Uterus (tissue), 3 donors: ENCODE measurements at regions not wholly inside any gene's neighbourhood (a gene's known extent, or its start where the extent isn't known, plus 50 kb on each side); places are given as distances from the start of the nearest gene placed in this dataset.

ENCODE experiments used
- DNase-seq, 2 donors: peaks; one replicate each; pipeline ENCODE4 v3.0.0-alpha.2; 2019 to 2020
- H3K27ac ChIP-seq, 2 donors: fragments of 200-600 bp; sonication (generic); 1 replicate in 1 of 2; 2 replicates in 1 of 2; pipeline ENCODE4 v1.5.1; 2016 to 2018
- H3K27me3 ChIP-seq, 2 donors: fragments of 200-600 bp; sonication (generic); one replicate each; pipeline ENCODE4 v1.5.1; 2018 to 2019; ENCODE audit warnings: control low read depth in 1 of 2
- H3K36me3 ChIP-seq, 2 donors: fragments of 200-600 bp; sonication (generic); one replicate each; pipeline ENCODE4 v1.5.1; 2019; ENCODE audit warnings: control low read depth in 1 of 2
- H3K4me1 ChIP-seq, 2 donors: fragments of 200-600 bp; sonication (generic); one replicate each; pipeline ENCODE4 v1.5.1; 2018 to 2019; ENCODE audit warnings: control low read depth in 1 of 2
- H3K4me3 ChIP-seq, 2 donors: fragments of 200-600 bp; sonication (generic); 1 replicate in 1 of 2; 2 replicates in 1 of 2; pipeline ENCODE4 v1.5.1; 2018 to 2019; ENCODE audit warnings: mild to moderate bottlenecking in 1 of 2
- H3K9me3 ChIP-seq, 2 donors: fragments of 200-600 bp; sonication (generic); one replicate each; pipeline ENCODE4 v1.5.1; 2019; ENCODE audit warnings: control low read depth in 1 of 2
- CTCF ChIP-seq, 4 experiments: fragments of 200-600 bp in 2 of 4; fragments of 450-650 bp in 2 of 4; sonication (generic) in 2 of 4; IDR thresholded peaks; one replicate each; pipeline ENCODE4 v1.5.1; 2016 to 2019; ENCODE audit warnings: antibody characterized with exemption in 4 of 4, mild to moderate bottlenecking in 2 of 4, moderate library complexity in 1 of 4
- POLR2A ChIP-seq, 2 donors: fragments of 450-650 bp; IDR thresholded peaks; one replicate each; pipeline ENCODE4 v1.6.1; 2016; ENCODE audit warnings: antibody characterized with exemption in 2 of 2, mild to moderate bottlenecking in 1 of 2, moderate library complexity in 1 of 2
- intact Hi-C: fragments of 100-400 bp; cut with DNase I; formaldehyde crosslinking; loops from one replicate; pipeline ENCODE4 v1.15.1; 2023; ENCODE audit warnings: low total_unique reads
- donor health status: DM: yes; HTN: yes; CAD: no.

GRCh38 chr10:52450762-52451291, 136.7 kb downstream of the DKK1 start:
- no peaks in the 10 kb centered on the region for H3K4me1 ChIP-seq
- no peak for DNase-seq
- H3K36me3 ChIP-seq: no peaks in the 10 kb centered on the region
- no peaks in the 10 kb centered on the region for H3K9me3 ChIP-seq
- intact Hi-C loops: no loop called here
- TF ChIP-seq POLR2A (IDR thresholded peaks at IDR 0.05): no peak
- H3K27ac ChIP-seq: no peak overlapping the region
- H3K4me3 ChIP-seq: no peak overlapping the region
- H3K27me3 ChIP-seq: no peaks in the 10 kb centered on the region

- TF ChIP-seq POLR2A (IDR thresholded peaks at IDR 0.05) (no peak), CTCF (IDR thresholded peaks at IDR 0.05) (no peak)
- no peaks in the 10 kb centered on the region for H3K27me3 ChIP-seq
- no peaks in the 10 kb centered on the region for H3K36me3 ChIP-seq
- H3K4me1 ChIP-seq: no peaks in the 10 kb centered on the region
- H3K9me3 ChIP-seq: no peaks in the 10 kb centered on the region
- H3K4me3 ChIP-seq: no peak overlapping the region
- H3K27ac ChIP-seq: no peak overlapping the region
- DNase-seq: no peak
- intact Hi-C loops: no loop called here
Observed at GRCh38 chr10:52451817-52452216, 137.7 kb downstream of the DKK1 start.

GRCh38 chr10:52452600-52453493, 138.8 kb downstream of the DKK1 start:
- H3K27ac ChIP-seq: no peak overlapping the region
- no peaks in the 10 kb centered on the region for H3K4me1 ChIP-seq
- intact Hi-C loops: no loop called here
- H3K27me3 ChIP-seq: no peaks in the 10 kb centered on the region
- DNase-seq: no peak
- no peaks in the 10 kb centered on the region for H3K36me3 ChIP-seq
- no peak overlapping the region for H3K4me3 ChIP-seq
- no peak for TF ChIP-seq POLR2A (IDR thresholded peaks at IDR 0.05)
- TF ChIP-seq CTCF (IDR thresholded peaks at IDR 0.05): no peak
- H3K9me3 ChIP-seq: no peaks in the 10 kb centered on the region

GRCh38 chr10:52453501-52453900, 139.4 kb downstream of the DKK1 start:
- TF ChIP-seq CTCF (IDR thresholded peaks at IDR 0.05) (no peak), POLR2A (IDR thresholded peaks at IDR 0.05) (no peak)
- no peaks in the 10 kb centered on the region for H3K27me3 ChIP-seq
- H3K4me3 ChIP-seq: no peak overlapping the region
- DNase-seq: no peak
- no peak overlapping the region for H3K27ac ChIP-seq
- H3K4me1 ChIP-seq: no peaks in the 10 kb centered on the region
- intact Hi-C loops: no loop called here
- H3K9me3 ChIP-seq: no peaks in the 10 kb centered on the region
- H3K36me3 ChIP-seq: no peaks in the 10 kb centered on the region

- DNase-seq: no peak
- Histone ChIP-seq H3K4me3 (no peak overlapping the region), H3K27ac (no peak overlapping the region), H3K9me3 (no peaks in the 10 kb centered on the region), H3K36me3 (no peaks in the 10 kb centered on the region), H3K27me3 (no peaks in the 10 kb centered on the region), H3K4me1 (no peaks in the 10 kb centered on the region)
- TF ChIP-seq CTCF (IDR thresholded peaks at IDR 0.05) (no peak), POLR2A (IDR thresholded peaks at IDR 0.05) (no peak)
- intact Hi-C loops: no loop called here
Observed at GRCh38 chr10:52454491-52454890, 140.4 kb downstream of the DKK1 start.
